ENCODE measurements at regions not wholly inside any gene's neighbourhood (a gene's known extent, or its start where the extent isn't known, plus 50 kb on each side); places are given as distances from the start of the nearest gene placed in this dataset.

DNA sequence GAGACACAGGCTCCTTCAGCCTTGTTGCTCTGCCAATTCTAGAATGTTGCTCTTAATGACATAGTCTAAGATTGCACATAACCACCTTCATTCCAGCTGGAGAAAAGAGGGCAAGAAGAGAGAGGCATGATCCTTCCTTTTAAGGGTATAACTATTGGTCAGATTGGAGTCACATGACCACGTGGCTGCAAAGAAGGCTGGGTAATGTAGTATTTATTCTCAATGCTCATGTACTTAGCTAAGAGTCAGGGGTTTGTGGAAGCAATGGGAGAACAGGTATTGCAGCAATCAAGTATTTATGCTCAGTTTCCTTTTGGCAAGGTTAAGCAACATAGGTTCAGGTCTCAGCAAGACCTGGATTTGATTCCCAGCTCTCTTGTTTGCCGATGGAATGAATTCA, 298.8 kb upstream of the TBX3 start:
- no peak for DNase-seq

DNA sequence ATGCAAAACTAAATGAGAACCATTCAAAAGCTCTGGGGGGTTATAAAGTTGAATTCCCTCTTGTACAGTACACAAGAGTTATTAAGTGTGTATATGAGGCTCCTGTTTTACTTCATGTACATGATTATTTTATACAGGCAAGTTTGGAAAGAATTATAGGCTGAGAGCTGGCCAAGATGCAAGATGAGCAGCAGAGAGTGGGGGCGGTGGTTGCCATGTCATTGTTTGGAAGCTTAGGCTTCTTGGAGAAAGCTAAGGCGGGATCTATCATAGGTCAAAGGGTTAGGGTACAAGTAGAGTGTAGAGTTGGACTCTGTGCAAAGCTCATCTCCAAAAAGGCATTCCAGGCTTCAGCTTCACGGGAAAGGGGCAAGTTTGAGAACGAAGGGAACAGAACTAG, 297.1 kb upstream of the TBX3 start:
- TF ChIP-seq GATA1 (IDR thresholded peaks at IDR 0.05; ENCODE audit: low read depth, low read length) (no peak), POLR2A (IDR thresholded peaks at IDR 0.05; ENCODE audit: low read length) (no peak)

More for the DNA sequence above, 298.8 kb upstream of the TBX3 start:
- TF ChIP-seq GATA1 (IDR thresholded peaks at IDR 0.05; ENCODE audit: low read depth, low read length) (no peak), POLR2A (IDR thresholded peaks at IDR 0.05; ENCODE audit: low read length) (no peak)

DNA sequence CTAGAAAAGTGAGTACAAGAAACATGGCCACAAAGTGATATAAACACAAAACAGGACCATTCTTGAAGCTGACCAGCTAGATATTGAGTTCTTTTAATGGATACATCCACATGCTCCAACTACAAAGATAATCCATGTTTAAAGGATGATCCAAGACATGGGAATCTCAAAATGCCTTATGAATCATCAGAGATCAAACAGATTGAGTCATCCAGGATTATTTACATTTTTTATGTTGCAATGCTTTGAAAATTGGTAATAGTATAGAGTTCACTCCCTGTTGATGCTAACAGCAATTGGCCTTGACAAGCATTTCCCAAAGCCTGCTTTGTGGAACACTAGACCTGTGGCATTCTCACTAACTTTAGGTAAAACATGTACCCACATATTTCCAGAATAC, 293.0 kb upstream of the TBX3 start:
- TF ChIP-seq POLR2A (IDR thresholded peaks at IDR 0.05; ENCODE audit: low read length) (no peak), GATA1 (IDR thresholded peaks at IDR 0.05; ENCODE audit: low read depth, low read length) (no peak)
- no peak for DNase-seq

More for the DNA sequence above, 297.1 kb upstream of the TBX3 start:
- no peak for DNase-seq

DNA sequence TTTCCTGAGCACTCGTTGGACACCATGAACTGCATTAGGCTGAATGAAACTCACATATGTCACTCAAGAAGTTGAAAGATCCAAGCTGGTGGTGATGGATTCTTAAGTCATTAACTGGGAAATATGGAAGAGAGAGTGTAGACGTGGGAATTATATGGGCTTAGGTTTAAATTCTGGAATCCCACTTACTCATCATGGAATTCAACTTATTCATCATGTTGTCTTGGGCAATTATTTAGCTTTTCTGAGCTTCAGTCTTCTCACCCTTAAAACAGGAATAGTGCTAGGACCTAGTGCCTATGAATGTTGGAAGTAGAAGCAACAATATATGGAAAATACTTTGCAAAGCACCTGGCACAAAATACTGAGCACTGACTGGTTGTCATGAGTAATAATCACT, 292.4 kb upstream of the TBX3 start:
- TF ChIP-seq GATA1 (IDR thresholded peaks at IDR 0.05; ENCODE audit: low read depth, low read length) (no peak), POLR2A (IDR thresholded peaks at IDR 0.05; ENCODE audit: low read length) (no peak)
- no peak for DNase-seq

DNA sequence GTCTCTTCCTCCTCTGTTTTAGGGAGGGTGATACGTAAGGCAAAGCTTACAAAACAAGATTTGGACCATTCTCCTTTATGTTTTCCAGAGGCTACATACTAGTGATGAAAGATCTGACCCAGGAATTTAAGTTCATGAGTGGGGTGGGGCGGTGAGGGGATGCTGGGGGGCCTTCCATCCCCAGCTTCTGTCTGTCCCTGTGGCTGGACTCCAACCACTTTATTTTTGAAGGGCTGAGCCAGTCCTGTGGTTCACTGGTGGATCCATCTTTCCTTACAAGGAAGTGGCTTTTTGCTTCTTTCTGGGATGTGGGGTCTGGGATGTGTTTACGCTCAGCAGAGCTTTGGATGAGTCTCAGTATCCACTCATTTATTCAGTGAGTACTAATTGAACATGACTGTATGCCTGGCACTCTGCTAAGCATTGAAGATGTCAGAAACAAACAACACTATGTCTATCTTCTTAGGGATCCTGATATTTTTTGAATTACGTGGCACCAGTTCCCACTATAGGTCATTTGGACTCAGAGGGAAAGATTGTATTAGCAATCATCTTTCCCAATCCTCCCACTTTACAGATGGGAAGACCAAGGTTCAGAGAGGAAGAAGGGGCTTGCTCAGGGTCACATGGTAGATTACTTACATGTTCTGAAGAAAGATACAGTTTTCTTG, 291.8 kb upstream of the TBX3 start:
- TF ChIP-seq POLR2A (IDR thresholded peaks at IDR 0.05; ENCODE audit: low read length) = no peak
- TF ChIP-seq GATA1 (IDR thresholded peaks at IDR 0.05; ENCODE audit: low read depth, low read length) = no peak
- no peak for DNase-seq

DNA sequence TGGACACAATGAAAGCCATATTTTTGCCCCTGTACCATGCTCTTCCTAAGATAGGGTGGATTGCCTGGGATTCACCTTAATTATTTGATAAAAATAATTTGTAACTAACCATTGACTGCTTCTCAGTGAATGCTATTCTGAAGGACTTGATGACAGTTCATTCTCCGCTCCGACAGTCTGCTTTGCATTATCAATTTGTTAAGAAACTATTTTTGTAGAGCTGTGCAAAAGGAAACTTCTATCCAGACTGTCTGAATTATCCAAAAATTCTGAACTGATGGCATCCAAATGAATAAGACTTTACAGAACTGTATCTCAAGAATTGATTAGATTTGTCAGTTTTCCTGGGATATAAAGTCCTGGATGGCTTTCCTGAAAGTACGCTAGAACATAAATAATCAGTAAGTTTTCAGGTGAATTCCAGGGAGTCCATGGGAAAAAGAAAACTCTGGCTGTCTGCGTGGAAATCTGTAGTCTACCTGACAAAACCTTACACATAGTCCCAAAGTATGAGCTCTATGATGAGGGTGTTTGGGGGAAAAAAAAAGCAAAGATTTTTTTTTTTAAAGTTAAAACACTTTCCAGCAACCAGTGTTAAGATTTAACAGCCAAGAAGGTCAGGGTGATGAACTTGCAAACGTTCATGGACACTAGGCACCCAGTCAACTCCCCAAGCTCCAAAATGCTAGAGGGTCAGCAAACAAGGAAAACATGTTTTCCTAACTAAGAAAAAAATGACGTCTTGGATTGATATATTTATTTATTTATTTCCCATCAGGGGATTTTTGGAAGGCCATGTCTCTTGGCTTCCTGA, 291.1 kb upstream of the TBX3 start:
- no peak for DNase-seq
- TF ChIP-seq POLR2A (IDR thresholded peaks at IDR 0.05; ENCODE audit: low read length) = no peak

DNA sequence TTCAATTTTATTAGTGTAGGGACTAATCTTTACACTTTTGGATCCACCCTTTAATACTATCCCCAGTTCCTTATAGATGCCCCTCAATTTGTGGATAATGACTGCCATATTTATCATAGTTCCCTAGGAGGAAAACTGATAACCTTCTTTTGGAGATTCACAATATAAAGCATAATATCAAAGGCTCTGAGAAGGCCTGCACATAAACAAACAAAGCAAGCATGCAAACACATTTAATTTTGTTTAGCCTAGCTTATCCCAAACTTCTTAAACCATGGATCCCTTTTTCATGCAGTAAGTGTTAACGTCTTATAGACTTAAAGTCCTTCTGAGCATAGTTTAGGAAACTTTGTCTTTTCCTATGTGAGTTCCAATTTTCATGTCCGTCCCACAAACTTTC, 290.4 kb upstream of the TBX3 start:
- TF ChIP-seq POLR2A (IDR thresholded peaks at IDR 0.05; ENCODE audit: low read length) (no peak), GATA1 (IDR thresholded peaks at IDR 0.05; ENCODE audit: low read depth, low read length) (no peak)
- no peak for DNase-seq

DNA sequence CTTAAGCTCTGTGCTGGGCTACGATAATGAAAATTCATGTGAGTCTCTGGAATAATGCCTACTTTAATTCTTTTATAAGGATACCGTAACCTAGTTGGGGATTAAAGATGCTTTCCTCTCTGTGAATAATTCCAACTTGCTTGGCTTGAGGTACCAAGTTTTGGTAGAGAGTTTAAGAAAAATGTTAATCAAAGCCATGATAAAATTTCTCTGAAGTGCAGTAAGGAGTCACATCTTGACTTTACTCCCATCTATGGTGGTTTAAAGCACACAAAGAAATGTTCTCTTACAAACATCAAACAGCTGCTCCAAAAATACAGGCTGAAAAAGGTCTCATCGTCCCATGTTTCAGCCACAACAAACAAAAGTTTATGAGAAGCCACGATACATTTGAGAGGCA, 284.8 kb upstream of the TBX3 start:
- TF ChIP-seq POLR2A (IDR thresholded peaks at IDR 0.05; ENCODE audit: low read length) (no peak), GATA1 (IDR thresholded peaks at IDR 0.05; ENCODE audit: low read depth, low read length) (no peak)
- no peak for DNase-seq

DNA sequence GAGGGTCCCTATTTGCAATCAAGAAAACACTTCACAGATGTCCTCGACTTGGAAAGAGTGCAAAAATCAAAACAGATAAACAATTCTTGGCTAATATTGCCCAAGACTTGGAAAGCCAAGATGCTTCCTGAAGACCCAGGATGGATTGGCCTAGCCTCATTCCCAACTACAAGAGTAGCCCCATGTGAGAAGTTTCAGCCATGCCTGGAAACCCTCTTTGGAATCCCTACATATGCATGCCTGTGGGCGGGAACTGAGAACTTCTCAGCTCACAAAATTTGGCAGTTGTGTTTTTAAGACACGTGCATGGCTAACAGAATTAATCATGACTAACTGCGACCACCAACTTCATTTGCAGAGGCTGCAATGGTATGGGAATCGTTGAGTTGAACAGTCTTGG, 283.2 kb upstream of the TBX3 start:
- no peak for DNase-seq
- TF ChIP-seq POLR2A (IDR thresholded peaks at IDR 0.05; ENCODE audit: low read length) = no peak

DNA sequence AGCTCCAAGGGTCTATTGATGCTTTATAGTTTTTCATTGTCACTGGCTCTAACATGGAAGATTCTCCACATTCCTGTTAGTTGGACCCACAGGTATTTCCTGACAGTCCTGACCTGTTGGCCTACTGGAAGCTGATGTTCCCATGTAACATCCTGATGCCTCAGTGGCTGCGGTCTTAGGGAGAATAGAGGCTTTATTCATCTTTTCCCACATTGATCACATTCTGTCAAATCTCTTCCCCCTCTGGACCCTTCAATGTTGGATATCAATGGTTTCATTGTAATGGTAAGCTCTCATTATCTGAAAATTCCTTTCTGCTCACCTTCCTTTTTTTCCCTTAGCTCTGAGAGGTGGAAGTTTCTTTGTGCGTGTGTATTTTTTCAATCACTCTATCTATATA, 280.9 kb upstream of the TBX3 start:
- DNase-seq = no peak
- TF ChIP-seq GATA1 (IDR thresholded peaks at IDR 0.05; ENCODE audit: low read depth, low read length) (no peak), POLR2A (IDR thresholded peaks at IDR 0.05; ENCODE audit: low read length) (no peak)

DNA sequence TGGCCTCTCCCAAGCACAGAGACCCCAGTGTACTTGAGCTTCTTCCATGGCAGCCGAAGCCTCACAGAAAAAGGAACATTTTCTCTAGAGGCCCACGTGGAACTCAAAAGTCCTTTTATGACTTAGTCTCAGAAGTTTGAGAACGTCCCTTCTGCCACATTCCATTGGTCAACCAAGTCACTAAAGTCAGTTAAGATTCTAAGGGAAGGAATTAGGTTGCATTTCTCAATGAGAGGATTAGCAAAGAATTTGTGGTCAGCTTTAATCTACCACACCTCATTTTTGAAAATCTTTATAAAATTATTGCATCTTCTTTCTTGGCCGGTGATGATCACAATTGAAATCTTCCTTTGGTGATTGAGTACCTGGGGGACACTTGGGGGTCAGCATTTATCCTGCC, 279.9 kb upstream of the TBX3 start:
- no peak for TF ChIP-seq POLR2A (IDR thresholded peaks at IDR 0.05; ENCODE audit: low read length)
- no peak for TF ChIP-seq GATA1 (IDR thresholded peaks at IDR 0.05; ENCODE audit: low read depth, low read length)
- DNase-seq = no peak

DNA sequence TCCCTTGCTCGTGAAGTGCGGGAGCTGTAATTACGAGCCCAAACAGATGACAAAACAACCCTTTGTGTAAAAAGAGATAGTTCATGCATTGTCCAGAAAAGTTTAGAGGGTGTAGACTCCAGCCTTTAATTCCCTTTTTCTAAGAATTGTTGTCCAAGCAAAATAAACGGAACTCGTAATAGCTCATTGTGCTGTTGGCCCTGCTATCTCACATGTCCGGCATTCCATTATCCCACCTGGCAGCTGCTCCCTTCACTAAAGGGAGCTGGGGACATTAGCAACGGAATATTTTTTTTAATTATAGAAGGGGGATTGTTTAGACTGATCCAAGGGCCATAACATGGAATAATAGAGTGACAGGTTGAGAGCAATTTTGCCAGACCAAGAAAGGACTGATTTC, 277.5 kb upstream of the TBX3 start:
- no peak for DNase-seq
- TF ChIP-seq POLR2A (IDR thresholded peaks at IDR 0.05; ENCODE audit: low read length) = no peak
- no peak for TF ChIP-seq GATA1 (IDR thresholded peaks at IDR 0.05; ENCODE audit: low read depth, low read length)

DNA sequence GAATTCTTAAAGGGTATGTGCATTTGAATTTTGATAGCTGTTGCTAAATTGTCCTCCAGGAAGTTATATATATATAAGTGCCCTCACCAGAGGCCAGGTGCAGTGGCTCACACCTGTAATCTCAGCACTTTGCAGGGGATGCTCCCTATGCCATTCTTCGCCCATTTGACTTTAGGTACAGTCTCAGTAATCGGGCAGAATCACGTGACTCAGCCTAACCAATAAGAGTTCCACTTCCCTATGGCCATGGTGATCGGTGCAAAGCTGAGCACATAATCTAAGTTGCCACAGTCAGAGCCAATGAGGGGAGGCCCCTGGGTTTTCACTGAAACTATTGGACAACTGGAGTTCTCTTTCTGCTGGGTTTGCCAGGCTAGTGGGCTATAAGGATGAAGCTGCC, 274.6 kb upstream of the TBX3 start:
- no peak for DNase-seq

DNA sequence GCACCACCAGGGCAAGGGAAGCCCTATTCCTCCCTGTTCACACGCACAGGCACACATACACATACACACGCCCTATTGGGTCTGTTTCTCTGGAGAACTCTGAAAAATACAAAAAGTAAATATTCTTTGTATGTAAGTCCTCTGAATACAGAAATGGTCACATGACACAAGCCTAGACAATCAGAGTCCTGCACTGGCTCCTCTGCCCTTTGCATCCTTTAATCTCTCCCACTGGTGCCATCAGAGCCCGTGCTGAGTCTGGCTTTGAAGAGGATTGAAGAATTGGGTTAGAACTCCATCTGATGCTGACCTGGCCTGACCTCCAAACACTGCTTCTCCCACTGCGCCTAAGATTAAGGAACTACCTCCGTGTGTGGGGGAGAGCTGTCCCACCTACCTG, 273.2 kb upstream of the TBX3 start:
- no peak for DNase-seq
- TF ChIP-seq GATA1 (IDR thresholded peaks at IDR 0.05; ENCODE audit: low read depth, low read length) (no peak), POLR2A (IDR thresholded peaks at IDR 0.05; ENCODE audit: low read length) (no peak)

More for the DNA sequence above, 274.6 kb upstream of the TBX3 start:
- TF ChIP-seq POLR2A (IDR thresholded peaks at IDR 0.05; ENCODE audit: low read length) = no peak
- no peak for TF ChIP-seq GATA1 (IDR thresholded peaks at IDR 0.05; ENCODE audit: low read depth, low read length)

DNA sequence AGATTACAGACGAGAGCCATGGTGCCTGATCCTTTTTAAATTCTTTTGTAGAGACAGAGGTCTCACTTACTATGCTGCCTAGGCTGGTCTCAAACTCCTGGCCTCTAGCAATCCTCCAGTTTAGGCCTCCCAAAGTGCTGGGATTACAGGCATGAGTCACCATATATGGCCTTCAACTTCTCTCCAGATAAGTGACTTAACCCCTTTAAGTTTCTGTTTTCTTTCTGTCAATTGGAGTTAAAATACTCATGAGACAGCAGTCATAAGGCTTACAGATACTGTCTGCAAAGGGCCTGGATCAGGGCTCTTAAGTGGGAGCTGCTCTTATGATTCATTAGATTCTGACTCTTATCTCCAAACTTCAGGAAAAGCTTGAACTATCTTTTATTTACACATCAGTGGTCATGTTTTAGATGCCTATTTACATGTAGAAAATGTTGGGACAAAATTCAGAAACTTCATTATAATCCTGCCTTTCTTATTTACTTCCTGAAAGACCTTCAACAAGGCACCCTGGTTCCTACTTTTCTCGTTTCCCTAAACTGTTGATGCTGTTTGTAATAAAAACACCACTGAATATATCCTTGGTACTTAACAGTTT, 271.5 kb upstream of the TBX3 start:
- TF ChIP-seq GATA1 (IDR thresholded peaks at IDR 0.05; ENCODE audit: low read depth, low read length) = no peak
- TF ChIP-seq POLR2A (IDR thresholded peaks at IDR 0.05; ENCODE audit: low read length) = no peak
- no peak for DNase-seq

Measured in erythroblast (primary cell).